Mesothelial cell of epicardium (in vitro differentiated cells): ENCODE measurements at regions not wholly inside any gene's neighbourhood (a gene's known extent, or its start where the extent isn't known, plus 50 kb on each side); places are given as distances from the start of the nearest gene placed in this dataset.

Experiments
- DNase-seq, 2 experiments: peaks; one replicate each; pipeline ENCODE4 v3.0.0; 2021; ENCODE audit warnings: low spot score in 2 of 2; ENCODE audit not compliant: unreplicated experiment in 2 of 2
- H3K27ac Mint-ChIP-seq: 2 replicates; pipeline ENCODE4 v1.8.0; 2021; ENCODE audit warnings: mixed read lengths
- H3K27me3 Mint-ChIP-seq: 2 replicates; pipeline ENCODE4 v1.8.0; 2021; ENCODE audit warnings: low read depth, mixed read lengths
- H3K36me3 Mint-ChIP-seq: 2 replicates; pipeline ENCODE4 v1.8.0; 2021; ENCODE audit warnings: mixed read lengths
- H3K4me1 Mint-ChIP-seq: 2 replicates; pipeline ENCODE4 v1.8.0; 2021; ENCODE audit warnings: mixed read lengths
- H3K4me3 Mint-ChIP-seq: 2 replicates; pipeline ENCODE4 v1.8.0; 2021; ENCODE audit warnings: mild to moderate bottlenecking, moderate library complexity, mixed read lengths
- H3K9me3 Mint-ChIP-seq: 2 replicates; pipeline ENCODE4 v1.8.0; 2021; ENCODE audit warnings: mixed read lengths
- TF ChIP-seq, protein P1 (sequence below): fragments of 200-600 bp; sonication (generic); IDR thresholded peaks from one replicate; pipeline ENCODE4 v1.5.0; 2021; ENCODE audit warnings: antibody characterized with exemption; ENCODE audit not compliant: unreplicated experiment

DNA sequence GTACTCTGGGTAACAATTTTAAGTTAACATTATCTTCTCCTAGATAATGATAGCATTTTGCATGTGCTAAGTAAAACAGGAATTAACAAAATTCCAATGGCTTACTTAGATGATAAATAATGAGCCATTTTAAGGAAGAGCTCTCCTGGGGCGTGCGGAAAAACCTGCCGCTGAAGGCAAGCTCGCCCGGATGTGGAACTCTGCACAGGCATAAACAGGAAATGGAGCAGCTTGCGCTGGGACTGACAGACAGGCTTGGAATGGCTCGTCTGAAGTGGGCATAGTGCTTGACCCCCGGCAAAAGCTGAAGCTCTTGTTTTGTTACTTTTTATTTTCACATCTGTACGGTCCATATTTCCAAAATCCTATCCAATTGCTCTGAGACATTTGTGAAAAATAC, 169.2 kb downstream of the ZNF281 start:
- H3K9me3 Mint-ChIP-seq: no peaks in the 10 kb centered on the region
- H3K27ac Mint-ChIP-seq: no peak overlapping the region
- no peak overlapping the region for H3K4me3 Mint-ChIP-seq
- TF ChIP-seq, protein P1, sequence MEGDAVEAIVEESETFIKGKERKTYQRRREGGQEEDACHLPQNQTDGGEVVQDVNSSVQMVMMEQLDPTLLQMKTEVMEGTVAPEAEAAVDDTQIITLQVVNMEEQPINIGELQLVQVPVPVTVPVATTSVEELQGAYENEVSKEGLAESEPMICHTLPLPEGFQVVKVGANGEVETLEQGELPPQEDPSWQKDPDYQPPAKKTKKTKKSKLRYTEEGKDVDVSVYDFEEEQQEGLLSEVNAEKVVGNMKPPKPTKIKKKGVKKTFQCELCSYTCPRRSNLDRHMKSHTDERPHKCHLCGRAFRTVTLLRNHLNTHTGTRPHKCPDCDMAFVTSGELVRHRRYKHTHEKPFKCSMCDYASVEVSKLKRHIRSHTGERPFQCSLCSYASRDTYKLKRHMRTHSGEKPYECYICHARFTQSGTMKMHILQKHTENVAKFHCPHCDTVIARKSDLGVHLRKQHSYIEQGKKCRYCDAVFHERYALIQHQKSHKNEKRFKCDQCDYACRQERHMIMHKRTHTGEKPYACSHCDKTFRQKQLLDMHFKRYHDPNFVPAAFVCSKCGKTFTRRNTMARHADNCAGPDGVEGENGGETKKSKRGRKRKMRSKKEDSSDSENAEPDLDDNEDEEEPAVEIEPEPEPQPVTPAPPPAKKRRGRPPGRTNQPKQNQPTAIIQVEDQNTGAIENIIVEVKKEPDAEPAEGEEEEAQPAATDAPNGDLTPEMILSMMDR: no peak
- DNase-seq: no peak
- H3K27me3 Mint-ChIP-seq: peaks cover 5% of the 10 kb centered on the region
- H3K4me1 Mint-ChIP-seq: peaks cover 20% of the 10 kb centered on the region
- no peaks in the 10 kb centered on the region for H3K36me3 Mint-ChIP-seq

DNA sequence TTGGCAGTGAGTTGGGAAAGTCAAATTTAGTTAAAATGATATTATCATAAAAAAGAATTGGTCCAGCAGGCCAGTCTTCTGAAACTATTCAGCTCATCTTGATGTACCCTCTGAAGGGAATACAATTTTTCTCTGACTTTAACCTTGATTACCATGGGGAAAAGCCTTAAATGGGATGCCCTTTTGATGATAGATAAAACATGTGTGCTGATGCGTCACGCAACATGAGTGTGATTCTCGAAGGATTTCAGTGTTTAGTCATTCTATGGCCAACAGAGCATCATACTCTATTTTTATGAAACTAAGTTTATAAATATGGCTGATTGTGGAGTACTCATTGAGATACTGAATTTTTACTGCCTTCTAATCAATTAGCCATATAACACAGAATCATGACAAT, 171.5 kb downstream of the ZNF281 start:
- H3K4me1 Mint-ChIP-seq: peaks cover 20% of the 10 kb centered on the region
- TF ChIP-seq, protein P1: no peak
- no peak for DNase-seq
- no peak overlapping the region for H3K27ac Mint-ChIP-seq
- H3K27me3 Mint-ChIP-seq: peaks cover 10% of the 10 kb centered on the region
- no peak overlapping the region for H3K4me3 Mint-ChIP-seq
- H3K36me3 Mint-ChIP-seq: no peaks in the 10 kb centered on the region
- H3K9me3 Mint-ChIP-seq: no peaks in the 10 kb centered on the region

DNA sequence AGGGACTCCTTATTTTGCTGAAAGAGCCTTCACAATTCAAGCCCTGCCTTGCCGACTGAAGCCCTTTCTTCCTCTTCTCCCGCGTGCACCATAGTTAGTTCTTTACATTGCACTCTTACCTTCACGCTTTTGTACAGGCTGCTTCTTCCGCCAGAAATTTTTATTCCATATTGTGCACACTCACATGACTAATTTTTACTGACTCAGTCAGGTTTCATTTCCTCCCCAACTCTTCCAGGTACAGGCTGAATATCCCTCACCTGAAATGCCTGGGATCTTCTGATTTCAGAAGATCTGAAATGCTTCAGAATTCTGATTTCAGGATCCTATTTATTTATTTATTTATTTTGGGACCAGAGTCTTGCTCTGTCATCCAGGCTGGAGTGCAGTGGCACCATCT, 172.8 kb downstream of the ZNF281 start:
- DNase-seq: no peak
- Mint-ChIP-seq H3K9me3 (no peaks in the 10 kb centered on the region), H3K27me3 (peaks cover 12% of the 10 kb centered on the region), H3K27ac (no peak overlapping the region), H3K36me3 (no peaks in the 10 kb centered on the region), H3K4me1 (peaks cover 9% of the 10 kb centered on the region), H3K4me3 (no peak overlapping the region)
- TF ChIP-seq, protein P1: no peak

DNA sequence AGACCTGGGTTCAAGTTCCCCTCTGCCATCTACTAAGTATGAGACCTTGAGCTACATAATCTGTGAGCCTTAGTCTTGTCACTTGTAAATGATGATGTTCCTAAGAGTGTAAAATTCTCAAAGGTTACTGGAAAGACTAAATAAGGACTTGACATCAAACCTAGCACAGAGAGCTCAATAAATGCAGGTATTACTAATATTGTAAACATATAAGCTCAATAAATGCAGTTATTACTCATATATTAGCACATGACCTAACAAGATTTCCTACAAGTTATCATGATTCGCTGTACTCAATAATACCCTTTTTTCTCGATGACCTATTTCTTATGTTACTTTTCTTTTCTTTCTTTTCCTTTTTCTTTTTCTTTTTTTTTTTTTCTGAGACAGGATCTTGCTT, 174.9 kb downstream of the ZNF281 start:
- Mint-ChIP-seq H3K9me3 (no peaks in the 10 kb centered on the region), H3K4me3 (no peak overlapping the region), H3K27me3 (peaks cover 13% of the 10 kb centered on the region), H3K36me3 (no peaks in the 10 kb centered on the region), H3K4me1 (no peaks in the 10 kb centered on the region), H3K27ac (no peak overlapping the region)
- TF ChIP-seq, protein P1: no peak
- no peak for DNase-seq

DNA sequence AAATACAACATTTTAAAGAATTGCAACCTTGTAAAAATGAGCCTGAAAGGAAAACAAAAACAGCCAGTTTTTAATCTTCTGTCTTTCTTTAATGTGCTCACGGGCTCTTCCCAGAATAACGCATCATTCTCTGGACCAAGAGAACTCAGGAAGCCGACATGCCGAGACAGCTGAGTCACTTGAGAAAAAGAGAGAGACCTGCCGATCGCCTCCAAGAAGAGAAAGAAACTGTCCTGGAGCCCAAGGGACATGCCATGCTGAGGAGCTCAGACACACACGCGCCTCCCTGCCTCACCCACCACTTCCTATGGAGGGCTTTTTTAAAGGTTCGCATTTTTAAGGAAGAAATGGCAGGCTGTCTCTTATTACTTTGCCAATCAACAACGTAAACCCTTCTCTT, 176.4 kb downstream of the ZNF281 start:
- no peak for DNase-seq
- Mint-ChIP-seq H3K36me3 (no peaks in the 10 kb centered on the region), H3K27me3 (peaks cover 13% of the 10 kb centered on the region), H3K4me1 (no peaks in the 10 kb centered on the region), H3K9me3 (no peaks in the 10 kb centered on the region), H3K4me3 (no peak overlapping the region), H3K27ac (no peak overlapping the region)
- TF ChIP-seq, protein P1: no peak

DNA sequence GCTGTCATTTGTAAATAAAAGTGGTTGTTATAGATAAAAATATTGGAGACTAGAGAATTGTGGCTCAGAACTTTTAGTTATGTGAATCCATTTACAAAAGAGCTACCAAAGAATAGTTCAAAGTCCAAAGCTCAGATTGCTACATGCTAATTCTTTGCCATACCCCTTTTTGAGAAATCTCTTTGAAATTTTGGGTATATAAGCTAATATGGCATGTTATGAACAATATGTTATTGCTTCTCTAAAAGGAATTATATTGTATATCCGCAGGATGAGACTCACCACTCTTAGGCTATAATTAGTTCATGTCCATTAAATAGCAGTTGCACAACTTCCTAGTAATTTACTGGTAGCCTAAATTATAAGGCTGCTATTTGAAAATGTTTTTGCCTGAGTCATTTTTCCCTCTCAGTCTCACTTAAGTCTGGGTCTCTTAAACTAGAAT, 178.0 kb downstream of the ZNF281 start:
- H3K27me3 Mint-ChIP-seq: peaks cover 17% of the 10 kb centered on the region
- no peak overlapping the region for H3K4me3 Mint-ChIP-seq
- no peak for DNase-seq
- peaks cover 4% of the 10 kb centered on the region for H3K4me1 Mint-ChIP-seq
- no peaks in the 10 kb centered on the region for H3K9me3 Mint-ChIP-seq
- TF ChIP-seq, protein P1: no peak
- H3K27ac Mint-ChIP-seq: no peak overlapping the region
- no peaks in the 10 kb centered on the region for H3K36me3 Mint-ChIP-seq
